ENCODE measurements at regions not wholly inside any gene's neighbourhood (a gene's known extent, or its start where the extent isn't known, plus 50 kb on each side); places are given as distances from the start of the nearest gene placed in this dataset.

GRCh38 chr12:5232291-5232690, 188.6 kb downstream of the KCNA5 start:
- no peak for DNase-seq

GRCh38 chr12:5232826-5233500, 189.3 kb downstream of the KCNA5 start:
- no peak for DNase-seq

- DNase-seq: no peak
Measured at GRCh38 chr12:5236022-5236640, 192.5 kb downstream of the KCNA5 start.

GRCh38 chr12:5242440-5242839, 189.5 kb upstream of the NTF3 start:
- no peak for DNase-seq

GRCh38 chr12:5243014-5243413, 188.9 kb upstream of the NTF3 start:
- DNase-seq: no peak

- DNase-seq: no peak
Measured at GRCh38 chr12:5244513-5244972, 187.4 kb upstream of the NTF3 start.

GRCh38 chr12:5246196-5246595, 185.7 kb upstream of the NTF3 start:
- no peak for DNase-seq

- no peak for DNase-seq
Measured at GRCh38 chr12:5247144-5247543, 184.8 kb upstream of the NTF3 start.

- no peak for DNase-seq
Measured at GRCh38 chr12:5248230-5248629, 183.7 kb upstream of the NTF3 start.

GRCh38 chr12:5248999-5249526, 182.8 kb upstream of the NTF3 start:
- DNase-seq: no peak

- no peak for DNase-seq
Measured at GRCh38 chr12:5251092-5251491, 180.8 kb upstream of the NTF3 start.

- DNase-seq: no peak
Measured at GRCh38 chr12:5251786-5252185, 180.1 kb upstream of the NTF3 start.

- DNase-seq: no peak
Measured at GRCh38 chr12:5254703-5255102, 177.2 kb upstream of the NTF3 start.

GRCh38 chr12:5257763-5258495, 174.0 kb upstream of the NTF3 start:
- no peak for DNase-seq

- no peak for DNase-seq
Measured at GRCh38 chr12:5258498-5258897, 173.4 kb upstream of the NTF3 start.

- DNase-seq: no peak
Measured at GRCh38 chr12:5258926-5259325, 173.0 kb upstream of the NTF3 start.

- DNase-seq: no peak
Measured at GRCh38 chr12:5259523-5259922, 172.4 kb upstream of the NTF3 start.

GRCh38 chr12:5260086-5260485, 171.8 kb upstream of the NTF3 start:
- no peak for DNase-seq

GRCh38 chr12:5260591-5261086, 171.3 kb upstream of the NTF3 start:
- no peak for DNase-seq

- DNase-seq: no peak
Measured at GRCh38 chr12:5262450-5262849, 169.5 kb upstream of the NTF3 start.

GRCh38 chr12:5262885-5263284, 169.0 kb upstream of the NTF3 start:
- DNase-seq: no peak

- DNase-seq: no peak
Measured at GRCh38 chr12:5264006-5264405, 167.9 kb upstream of the NTF3 start.

- no peak for DNase-seq
Measured at GRCh38 chr12:5267603-5268423, 164.1 kb upstream of the NTF3 start.

Measured in NCI-H1930 (cell line).